Stimulated activated CD4-positive, alpha-beta T cell treated with anti-CD3 and anti-CD28 coated beads, Interleukin-15, amount 100 ng/mL, for 1 hour (primary cell): ENCODE measurements at regions not wholly inside any gene's neighbourhood (a gene's known extent, or its start where the extent isn't known, plus 50 kb on each side); places are given as distances from the start of the nearest gene placed in this dataset.

Experiments used
- DNase-seq, 2 donors: peaks; one replicate each; pipeline ENCODE4 v3.0.0-alpha.2; 2020; ENCODE audit warnings: low read depth in 1 of 2, low spot score in 1 of 2

DNA sequence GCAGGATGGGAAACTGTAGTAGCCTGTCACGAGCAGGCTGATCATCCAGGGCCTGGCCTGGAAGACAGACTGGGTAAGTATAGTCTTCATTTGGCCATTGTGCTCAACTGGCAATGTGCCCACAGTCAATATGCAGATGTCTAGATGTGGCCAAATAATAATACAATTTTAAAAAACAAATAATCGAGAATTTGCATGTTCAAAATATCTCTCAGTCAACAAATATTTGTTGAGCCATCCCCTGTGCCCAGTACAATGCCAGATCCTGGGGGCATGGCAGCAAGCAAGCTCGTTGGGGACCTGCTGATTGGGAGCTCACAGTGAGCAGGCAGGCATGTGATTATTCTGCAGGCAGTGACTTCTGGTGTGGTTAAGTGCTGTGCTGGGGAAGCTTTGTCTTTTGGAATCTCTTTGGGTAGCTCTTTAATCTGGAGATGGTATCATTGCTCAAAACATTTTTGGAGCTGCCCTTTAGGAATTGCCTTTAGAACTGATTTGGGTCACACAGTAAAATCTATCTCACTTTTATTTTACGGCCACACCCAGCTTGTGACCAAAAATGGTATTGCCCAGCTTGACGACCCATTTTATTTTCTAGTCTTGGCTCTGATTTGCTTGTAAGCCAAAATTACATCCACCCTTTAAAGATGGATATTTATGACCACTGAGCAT, 92.2 kb downstream of the PLCE1 start:
- DNase-seq, result no peak

DNA sequence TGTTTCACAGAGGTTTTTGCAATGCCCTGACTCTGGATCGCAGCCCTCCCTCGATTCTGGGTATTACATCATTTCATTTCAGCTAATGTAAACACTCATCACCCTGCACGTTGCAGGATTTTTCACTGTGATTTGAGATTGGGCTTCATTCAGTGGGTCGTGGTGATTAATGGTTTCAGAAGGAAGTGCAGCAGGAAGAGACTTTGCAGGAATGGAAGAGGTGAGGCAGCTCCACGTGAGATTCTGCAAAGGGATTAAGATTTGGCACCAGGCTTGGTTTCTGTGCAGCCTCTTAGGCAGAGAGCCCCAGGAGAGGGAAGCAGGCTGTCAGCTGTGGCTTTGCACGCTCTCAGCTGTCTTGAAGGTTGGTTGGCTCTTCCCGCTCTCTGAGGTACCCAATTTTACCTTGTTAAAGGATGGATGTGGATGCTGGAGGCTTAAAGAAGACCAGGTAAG, 95.2 kb downstream of the PLCE1 start:
- DNase-seq, result no peak

DNA sequence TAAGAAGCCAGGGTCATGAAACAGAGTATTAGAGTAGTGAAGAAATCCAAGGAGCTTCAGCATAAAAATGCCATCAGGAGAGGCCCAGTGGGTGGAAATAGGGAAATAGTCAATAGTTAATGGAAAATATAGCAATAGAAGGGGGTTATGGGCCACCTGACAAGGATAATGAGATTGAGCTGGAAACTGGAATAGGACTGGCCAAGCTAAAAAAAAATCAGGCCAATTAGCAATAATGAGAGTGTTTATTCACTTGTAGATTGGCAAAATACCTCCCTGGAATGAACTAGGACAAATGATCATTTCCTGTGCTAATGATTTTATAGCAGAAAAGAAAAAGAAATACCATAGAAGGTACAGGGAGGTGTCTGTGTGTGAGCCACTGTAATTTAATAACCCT, 97.9 kb downstream of the PLCE1 start:
- DNase-seq, result no peak

DNA sequence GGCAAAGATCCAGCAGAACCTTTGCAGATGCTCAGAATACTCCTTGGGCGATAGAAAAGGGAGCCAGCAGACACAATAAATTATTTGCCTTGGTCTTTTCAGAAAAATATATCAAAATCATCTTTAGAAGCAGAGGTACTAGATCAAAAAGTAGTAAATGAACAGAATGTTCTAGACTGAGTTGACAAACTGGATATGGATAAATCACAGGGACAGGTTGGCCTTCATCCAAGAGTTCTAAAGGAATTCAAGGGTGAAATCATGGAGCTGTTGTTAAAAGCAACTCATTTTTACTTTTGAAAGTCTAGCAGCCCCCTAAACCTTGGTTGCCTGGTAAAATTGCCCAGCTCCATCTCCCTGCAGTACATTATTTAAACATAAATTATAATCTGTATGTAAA, 99.1 kb downstream of the PLCE1 start:
- DNase-seq, result no peak

DNA sequence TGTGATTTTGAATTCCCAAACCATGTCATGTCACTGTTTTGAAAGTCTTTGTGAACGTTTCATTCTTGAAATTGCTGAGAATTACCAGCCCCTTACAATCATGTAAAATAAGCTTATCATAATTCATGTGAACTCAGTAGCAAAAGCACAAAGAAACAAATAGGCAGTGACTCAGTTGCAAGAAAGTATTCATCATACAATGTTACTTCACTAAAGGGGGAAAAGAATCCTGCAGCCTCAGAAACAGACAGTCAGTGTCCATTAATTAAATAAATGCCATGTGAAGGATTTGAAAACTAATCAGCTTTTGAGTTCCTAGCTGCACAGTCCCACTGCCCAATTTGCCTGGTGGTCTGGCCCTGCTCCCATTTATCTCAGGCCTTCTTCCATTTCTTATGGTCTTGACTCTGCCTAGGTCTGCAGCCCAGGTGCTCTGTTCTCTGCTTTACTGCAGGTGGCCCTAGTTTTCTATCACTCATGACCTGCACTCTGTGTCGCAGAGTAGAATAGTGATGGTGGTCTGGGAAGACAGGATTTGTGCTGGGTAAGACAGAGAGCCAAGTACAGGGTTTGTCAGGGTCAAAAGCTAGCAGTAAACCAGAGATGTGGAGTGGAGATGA, 99.7 kb downstream of the PLCE1 start:
- DNase-seq, result no peak

DNA sequence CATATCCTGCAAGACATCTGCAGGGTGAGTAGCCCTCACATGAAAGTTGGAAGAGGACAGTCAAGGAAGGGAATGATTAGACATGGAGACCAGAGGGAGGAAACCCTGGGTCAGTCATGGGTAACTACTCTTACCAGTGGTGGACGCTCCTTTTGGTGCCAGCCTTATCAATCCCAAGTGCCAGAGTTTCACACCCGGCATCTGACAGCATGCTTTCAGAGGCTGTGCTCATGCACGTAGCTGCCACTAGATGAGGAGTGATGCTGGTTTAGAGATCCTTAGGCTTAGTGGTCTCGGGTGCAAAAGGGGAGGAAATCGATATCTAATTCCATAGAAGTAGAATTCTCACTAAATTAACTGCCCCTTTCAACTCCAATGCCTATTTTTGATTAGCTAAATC, 100.8 kb downstream of the PLCE1 start:
- no peak for DNase-seq

DNA sequence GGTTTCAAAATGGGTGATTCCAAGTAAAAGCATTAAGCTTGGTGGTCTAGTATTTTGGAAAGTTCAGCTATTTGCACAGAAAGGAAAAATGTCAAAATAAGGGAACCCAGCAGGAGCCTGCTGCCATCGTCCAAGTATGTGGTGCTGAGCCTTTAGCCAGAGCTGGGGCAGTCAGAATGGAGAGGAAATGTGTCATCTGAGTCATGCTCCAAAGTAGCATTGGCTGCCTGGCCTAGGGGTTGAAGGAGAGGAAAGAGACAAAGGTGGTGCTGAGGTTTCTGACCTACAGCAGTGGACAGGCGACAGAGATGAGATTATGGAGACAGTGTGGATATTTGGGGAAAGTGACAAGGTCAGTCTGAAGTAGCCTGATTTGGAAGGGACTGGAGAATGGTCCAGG, 103.9 kb downstream of the PLCE1 start:
- DNase-seq, result no peak

DNA sequence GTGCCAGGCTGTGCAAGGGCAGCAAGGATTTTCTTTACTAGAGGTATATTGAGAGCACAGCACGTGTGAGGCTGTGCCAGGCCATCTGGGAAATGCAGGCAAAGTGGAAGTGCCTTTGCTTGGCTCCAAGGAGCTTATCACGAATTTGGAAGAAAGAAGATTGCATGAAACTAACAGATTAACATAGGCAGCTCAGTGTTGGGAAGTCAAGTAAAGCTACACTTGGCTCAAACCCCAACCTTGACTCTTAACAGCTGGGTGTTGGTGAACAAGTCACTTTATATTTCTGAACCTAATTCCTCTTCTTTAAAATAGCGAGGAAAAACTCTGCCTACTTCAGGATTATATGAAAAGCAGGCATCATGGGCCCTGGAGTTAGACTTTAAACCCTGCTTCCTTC, 105.2 kb downstream of the PLCE1 start:
- no peak for DNase-seq

DNA sequence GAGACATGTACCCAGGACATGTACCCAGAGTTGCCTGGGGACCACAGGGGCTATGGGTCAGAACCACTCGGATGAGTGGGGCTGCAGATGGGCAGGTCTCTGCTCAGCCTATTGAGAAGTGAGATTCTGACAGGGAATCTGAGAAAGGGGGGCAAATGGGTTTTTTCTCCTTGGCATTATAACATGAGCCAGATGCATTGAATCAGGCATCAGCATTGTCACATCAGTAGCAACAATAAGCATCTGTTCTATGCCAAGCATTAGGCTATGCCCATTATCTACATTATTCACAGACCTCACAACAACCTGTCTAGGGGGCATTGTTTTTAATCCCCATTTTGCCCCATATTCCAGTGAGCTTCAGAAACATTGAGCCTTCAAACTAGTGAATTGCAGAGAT, 108.2 kb downstream of the PLCE1 start:
- DNase-seq, result no peak

DNA sequence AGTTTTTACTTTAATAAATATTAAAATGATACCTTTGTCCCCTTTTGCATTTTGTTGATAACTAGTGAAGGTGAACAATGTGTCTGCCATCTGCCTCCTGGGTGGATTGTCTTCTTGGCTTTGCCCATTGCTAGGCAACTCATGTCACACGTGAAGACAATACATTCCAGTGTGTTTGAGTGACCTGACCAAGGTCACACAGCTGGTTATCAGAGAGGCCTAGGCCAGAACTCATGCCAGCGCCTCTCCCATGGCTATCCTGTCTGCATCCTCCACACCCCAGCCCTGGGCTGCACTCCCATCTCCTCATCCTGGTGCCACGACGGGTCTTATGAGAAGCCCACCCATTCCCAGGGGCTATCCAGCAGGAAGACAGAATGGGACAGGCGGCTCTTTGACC, 108.7 kb downstream of the PLCE1 start:
- no peak for DNase-seq

DNA sequence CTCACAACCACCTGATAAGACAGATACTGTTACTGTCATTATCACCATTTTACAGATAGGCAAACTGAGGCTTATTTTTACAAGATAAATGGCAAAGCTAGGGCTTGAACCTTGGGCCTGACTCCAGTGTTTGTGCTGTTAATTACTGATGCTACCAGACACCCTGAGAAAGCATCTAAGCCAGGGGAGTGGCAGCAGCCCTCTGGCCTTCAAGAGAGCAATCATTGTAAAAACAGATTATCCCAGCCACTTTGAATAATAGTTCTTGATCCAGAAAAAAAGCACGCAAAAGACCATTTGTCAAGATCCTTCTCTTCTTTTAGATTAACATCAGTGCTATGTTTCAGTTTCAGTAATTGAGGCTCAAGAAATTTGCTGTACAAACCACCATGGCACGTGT, 109.5 kb downstream of the PLCE1 start:
- no peak for DNase-seq

DNA sequence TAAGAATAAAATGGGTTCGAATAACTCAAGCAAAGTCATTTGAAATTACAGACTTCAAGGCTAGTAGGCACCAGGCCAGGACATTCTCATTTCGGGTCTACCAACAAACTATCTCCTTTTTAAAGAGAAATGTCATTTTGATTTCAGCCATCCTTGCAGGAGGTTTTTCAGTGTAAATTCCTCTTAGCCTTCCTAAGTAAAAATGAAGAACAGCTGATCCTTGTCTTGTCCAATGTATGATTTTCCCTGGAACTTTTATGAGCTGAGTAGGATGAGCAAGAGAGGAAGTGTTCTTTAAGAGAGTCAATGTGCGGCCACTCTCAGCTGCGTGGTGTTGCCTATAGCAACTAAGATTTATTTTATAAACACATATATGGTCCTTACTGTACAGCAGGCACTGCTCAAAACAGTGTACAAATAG, 110.1 kb downstream of the PLCE1 start:
- DNase-seq, result no peak

DNA sequence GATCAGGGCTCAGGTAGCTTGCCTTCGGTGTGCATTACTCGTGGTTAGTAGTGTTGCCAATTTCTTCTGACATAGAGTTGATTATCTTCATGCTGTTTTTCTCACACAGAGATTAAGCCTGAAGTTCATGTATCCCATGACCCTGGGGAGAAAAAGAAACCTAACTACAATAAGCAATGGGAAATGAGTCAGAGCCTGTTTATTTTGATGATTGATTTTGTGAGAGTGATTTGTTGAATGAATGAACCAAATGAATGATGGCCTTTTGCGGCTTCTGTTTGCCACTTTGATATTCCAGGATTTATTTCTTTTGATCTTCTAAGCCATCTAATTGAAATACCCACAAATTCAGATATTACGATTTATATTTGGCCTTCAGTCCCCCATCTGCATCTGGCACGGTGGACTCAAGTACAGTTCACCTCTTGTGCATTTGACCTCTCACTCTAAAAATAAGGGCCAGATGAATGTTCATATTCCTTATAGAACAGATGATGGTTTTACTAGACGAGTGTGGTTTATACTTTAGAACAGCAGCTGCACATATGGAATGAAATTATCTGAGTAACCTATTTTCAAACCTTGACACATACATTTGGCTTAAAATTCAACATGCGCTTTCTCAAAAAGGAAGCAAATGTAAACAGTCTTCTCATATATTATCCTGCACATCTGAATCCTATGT, 110.7 kb downstream of the PLCE1 start:
- no peak for DNase-seq

DNA sequence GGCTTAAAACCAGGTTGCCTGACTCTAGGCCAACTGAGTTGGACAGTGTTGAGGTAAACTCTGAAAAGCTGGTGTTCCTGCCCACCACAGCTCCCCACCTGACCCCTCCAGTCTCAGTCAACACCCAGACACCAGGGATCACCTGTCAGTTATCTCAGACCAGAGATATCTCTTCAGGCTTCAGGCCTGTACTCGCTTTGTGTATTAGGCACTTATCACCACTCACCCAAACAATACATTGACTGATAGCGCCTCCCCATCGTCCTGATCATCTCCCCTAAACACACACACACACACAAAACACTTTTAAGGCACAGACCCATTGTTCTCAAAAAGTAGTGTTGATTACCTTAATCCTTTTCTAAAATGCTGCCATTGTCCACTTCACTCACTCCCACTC, 111.5 kb downstream of the PLCE1 start:
- no peak for DNase-seq

DNA sequence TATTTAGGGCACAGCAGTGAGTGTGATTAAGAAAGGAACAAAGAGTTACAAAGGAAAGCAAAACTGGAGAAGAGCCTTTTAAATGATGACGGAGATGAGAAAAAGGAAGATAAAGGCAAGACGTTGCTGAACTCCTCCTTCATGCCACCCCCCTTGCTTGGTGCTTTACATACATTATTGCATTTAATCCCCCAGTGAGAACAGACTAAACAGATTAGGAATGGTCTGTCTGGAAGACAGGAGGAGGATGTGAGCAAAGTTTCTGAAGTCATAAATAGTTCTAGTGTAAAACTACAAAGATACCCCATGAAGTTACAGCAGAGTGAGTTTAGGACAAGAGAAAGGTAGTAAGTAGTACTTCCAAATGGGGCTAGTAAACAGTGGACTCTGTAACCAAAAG, 113.5 kb downstream of the PLCE1 start:
- no peak for DNase-seq

DNA sequence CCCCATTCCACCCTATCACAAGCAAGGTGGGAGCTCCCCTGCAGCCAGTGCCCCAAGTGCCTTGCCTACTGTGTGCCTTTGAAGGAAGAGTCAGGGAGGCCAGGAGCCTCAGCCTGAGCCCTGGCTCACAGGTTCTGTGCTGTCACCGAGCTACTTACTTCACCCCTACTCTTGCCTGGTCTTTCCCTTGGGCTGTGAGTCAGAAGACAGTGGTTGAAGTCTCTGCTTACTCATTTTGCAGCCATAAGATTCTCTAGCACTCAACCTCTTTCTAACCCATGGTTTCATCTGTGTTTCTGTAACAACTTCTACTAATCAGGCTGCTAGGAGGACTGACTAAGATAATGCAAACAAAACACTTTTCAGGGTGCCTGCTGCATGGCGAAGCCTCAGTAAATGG, 114.5 kb downstream of the PLCE1 start:
- no peak for DNase-seq

DNA sequence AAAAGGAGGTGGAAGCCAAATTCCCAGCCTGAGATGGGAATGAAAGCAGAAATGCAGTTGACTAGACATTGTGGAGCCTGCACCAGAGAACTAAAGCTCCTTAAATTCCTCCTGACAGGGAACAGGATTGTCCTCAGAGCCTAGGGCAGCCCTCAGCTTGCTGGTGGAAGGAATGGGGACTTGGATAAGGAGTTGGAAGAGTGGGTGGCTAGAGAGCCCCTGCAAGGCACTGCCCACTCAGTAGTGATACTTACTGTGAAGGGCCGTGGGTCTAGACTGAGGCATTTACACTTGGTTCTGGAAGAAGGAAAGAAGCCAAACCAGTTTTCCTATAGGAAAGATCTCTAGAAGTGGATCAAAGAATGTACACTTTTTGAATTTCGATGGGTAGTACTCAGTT, 117.6 kb downstream of the PLCE1 start:
- no peak for DNase-seq

DNA sequence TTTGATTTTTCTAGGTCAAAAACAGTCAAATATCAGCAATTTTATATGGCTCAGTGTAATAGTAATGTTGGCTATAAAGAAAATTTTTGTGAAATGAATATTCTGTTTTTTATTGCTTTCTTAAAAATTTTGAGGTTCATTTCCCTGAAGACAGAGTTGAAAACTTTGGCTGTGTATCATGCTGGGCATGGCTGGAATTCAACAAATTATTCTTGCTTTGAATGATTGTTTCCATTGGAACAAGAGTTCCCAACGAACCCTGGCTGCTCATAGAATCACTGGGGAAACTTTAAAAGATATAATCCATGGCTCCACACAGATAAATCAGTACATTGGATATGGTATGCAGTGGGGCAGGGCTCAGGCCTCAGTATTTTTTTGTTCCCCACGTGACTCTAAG, 118.6 kb downstream of the PLCE1 start:
- DNase-seq, result no peak

DNA sequence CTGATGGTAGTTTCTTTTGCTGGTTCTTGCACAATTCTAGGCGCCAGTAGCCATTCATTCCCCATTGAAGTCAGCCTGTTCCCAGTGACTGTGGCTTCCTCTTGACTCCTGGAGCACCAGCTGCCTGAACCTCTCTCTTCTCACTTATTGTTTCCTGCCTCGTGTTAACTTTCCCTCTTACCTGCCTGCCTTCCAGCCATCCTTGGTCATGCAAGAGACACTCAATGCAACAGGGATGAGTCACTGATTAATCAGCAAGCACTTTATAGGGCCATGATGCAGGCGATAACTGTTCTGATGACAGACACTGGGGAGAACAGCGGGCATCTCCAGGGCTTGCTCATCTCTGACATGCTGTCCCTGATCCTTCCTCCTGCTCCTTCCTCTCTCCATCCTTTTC, 122.0 kb downstream of the PLCE1 start:
- no peak for DNase-seq

DNA sequence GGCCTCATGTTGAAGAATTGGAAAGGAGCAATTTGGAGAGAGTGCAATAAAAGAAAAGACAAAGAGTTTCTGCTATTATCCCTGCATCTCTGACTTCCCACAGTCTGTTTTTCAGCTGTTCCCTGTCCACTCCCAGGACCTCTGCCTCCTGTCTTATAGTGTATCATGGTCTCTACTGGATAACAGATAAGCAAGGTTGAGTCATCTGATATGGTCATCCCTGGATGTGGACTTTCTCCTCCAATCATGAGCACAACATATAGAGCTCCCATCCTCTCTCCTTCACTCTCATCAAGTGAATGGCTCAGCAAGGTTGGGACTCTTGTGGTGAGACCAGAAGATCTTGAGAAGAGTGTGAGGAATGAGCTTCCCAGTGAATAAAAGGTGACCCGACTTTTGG, 123.1 kb downstream of the PLCE1 start:
- DNase-seq, result no peak

DNA sequence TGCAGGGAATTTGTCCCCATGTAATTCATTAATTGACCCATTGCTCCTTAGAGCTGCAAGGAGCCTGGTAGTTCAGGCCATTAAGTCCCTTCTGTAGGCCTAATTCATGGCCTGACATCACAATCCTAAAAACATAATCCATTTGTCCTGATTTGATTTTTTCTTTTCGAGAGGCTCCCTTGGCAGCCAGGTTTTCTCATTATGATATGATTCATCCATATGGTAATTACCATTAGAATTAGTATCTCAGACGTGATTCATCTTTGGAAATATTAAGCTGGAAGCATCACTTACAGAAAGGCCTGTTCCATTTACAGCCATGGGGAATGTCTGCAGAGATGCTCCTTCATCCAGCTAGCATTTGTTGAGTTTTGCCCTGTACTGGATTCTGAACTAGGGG, 128.5 kb downstream of the PLCE1 start:
- DNase-seq, result no peak

DNA sequence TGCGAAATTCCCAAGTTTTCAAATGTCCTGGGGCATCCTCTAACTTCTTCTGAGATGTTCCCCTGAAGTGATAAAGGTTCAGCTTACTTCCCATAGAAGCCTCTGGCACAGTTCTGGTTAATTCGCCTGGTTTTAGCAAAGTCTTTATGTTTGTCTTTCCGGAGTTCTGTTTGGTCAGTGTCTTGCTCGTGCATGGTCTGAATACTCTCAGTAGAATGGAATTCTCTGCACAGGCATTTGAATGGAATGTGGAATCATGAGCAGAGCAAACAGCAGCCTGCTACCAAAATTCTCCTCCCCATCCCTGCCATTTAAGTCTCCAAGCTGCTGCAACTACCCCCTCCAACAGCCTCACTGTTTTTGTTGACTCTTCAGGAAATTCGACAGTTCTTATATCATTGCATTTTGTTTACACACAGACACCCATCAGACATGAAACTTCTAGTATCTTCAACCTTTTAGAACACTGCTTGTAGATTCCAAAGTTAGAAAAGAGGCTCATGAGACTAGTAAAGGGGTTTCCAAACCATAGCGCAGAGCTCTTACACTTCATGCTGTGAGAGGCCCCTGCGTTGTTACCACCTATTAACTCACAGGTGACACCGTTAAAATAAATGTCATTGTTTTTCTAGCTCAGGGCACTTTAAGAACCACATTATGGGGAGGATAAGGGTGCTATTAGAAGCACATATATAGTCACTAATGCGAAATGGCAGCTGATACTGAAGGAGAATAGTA, 129.7 kb downstream of the PLCE1 start:
- DNase-seq, result no peak
